Smooth muscle cell (in vitro differentiated cells): ENCODE measurements at regions not wholly inside any gene's neighbourhood (a gene's known extent, or its start where the extent isn't known, plus 50 kb on each side); places are given as distances from the start of the nearest gene placed in this dataset.
"Not testable (repeated sequence)": the region's sequence is repeated elsewhere in the genome, so short reads cannot be mapped to it uniquely, and the experiment has no call there.

Source experiments
- DNase-seq: peaks from one replicate; lab custom pipeline; 2025; ENCODE audit not compliant: unreplicated experiment; lab: John Stamatoyannopoulos, UW
- H2AFZ ChIP-seq: fragments of 200-600 bp; sonication (generic); 2 replicates; pipeline ENCODE4 v1.6.0; 2016; ENCODE audit warnings: antibody characterized with exemption, low read depth, mild to moderate bottlenecking
- H3F3A ChIP-seq: fragments of 200-600 bp; sonication (generic); 2 replicates; pipeline ENCODE4 v1.6.0; 2017; ENCODE audit warnings: antibody characterized with exemption, low read depth
- H3K27ac ChIP-seq: fragments of 200-600 bp; sonication (generic); 2 replicates; pipeline ENCODE4 v1.5.1; 2016; ENCODE audit warnings: low read depth, mild to moderate bottlenecking
- H3K27me3 ChIP-seq: fragments of 200-600 bp; sonication (generic); 2 replicates; pipeline ENCODE4 v1.6.1; 2016; ENCODE audit warnings: low read depth, mild to moderate bottlenecking
- H3K36me3 ChIP-seq: fragments of 200-600 bp; sonication (generic); 2 replicates; pipeline ENCODE4 v1.5.1; 2016; ENCODE audit warnings: low read depth
- H3K4me1 ChIP-seq: fragments of 200-600 bp; sonication (generic); 2 replicates; pipeline ENCODE4 v1.5.1; 2016; ENCODE audit warnings: low read depth
- H3K4me2 ChIP-seq: fragments of 200-600 bp; sonication (generic); 2 replicates; pipeline ENCODE4 v1.6.0; 2016; ENCODE audit warnings: mild to moderate bottlenecking
- H3K4me3 ChIP-seq: fragments of 200-600 bp; sonication (generic); 2 replicates; pipeline ENCODE4 v1.5.1; 2016; ENCODE audit warnings: mild to moderate bottlenecking
- H3K79me2 ChIP-seq: fragments of 200-600 bp; sonication (generic); 2 replicates; pipeline ENCODE4 v1.6.0; 2016; ENCODE audit warnings: low read depth, mild to moderate bottlenecking
- H3K9ac ChIP-seq: fragments of 200-600 bp; sonication (generic); 2 replicates; pipeline ENCODE4 v1.6.0; 2016; ENCODE audit warnings: low read depth
- H3K9me3 ChIP-seq: fragments of 200-600 bp; sonication (generic); replicated peaks from 2 replicates; pipeline ENCODE4 v1.5.1; 2016; ENCODE audit warnings: low read depth
- H4K20me1 ChIP-seq: fragments of 200-600 bp; sonication (generic); 2 replicates; pipeline ENCODE4 v1.6.0; 2016; ENCODE audit warnings: low read depth
- CTCF ChIP-seq: fragments of 200-600 bp; sonication (generic); IDR thresholded peaks from 2 replicates; pipeline ENCODE4 v1.5.1; 2017; ENCODE audit warnings: borderline replicate concordance, mild to moderate bottlenecking, antibody characterized with exemption; ENCODE audit not compliant: insufficient read depth, poor library complexity, severe bottlenecking
- WGBS: methylation state at CpG from one replicate; pipeline ENCODE4 v1.1.7; 2016; ENCODE audit warnings: low lambda C conversion rate; 5-methylcytosine and 5-hydroxymethylcytosine counted together

GRCh38 chr2:129400826-129401225, 578.6 kb upstream of the RAB6C start:
- DNase-seq = no peak
- Histone ChIP-seq H3K4me1 (no peaks in the 10 kb centered on the region), H4K20me1 (no peaks in the 10 kb centered on the region), H3K4me3 (no peak overlapping the region), H3K4me2 (no peak overlapping the region), H3F3A (no peaks in the 10 kb centered on the region), H3K27ac (no peak overlapping the region), H3K9ac (no peak overlapping the region), H3K9me3 (no peaks in the 10 kb centered on the region), H3K27me3 (peaks cover 8% of the 10 kb centered on the region), H3K36me3 (no peaks in the 10 kb centered on the region), H2AFZ (no peak overlapping the region), H3K79me2 (no peaks in the 10 kb centered on the region)
- 60% methylated on average over 7 of the region's 7 CpGs for WGBS
- TF ChIP-seq CTCF = no peak

GRCh38 chr2:129402076-129402475, 577.4 kb upstream of the RAB6C start:
- Histone ChIP-seq H3K4me3 (no peak overlapping the region), H3K9ac (no peak overlapping the region), H3K36me3 (no peaks in the 10 kb centered on the region), H3K79me2 (no peaks in the 10 kb centered on the region), H3K27me3 (peaks cover 8% of the 10 kb centered on the region), H3K9me3 (no peaks in the 10 kb centered on the region), H3K4me2 (no peak overlapping the region), H3K27ac (no peak overlapping the region), H3K4me1 (no peaks in the 10 kb centered on the region), H3F3A (no peaks in the 10 kb centered on the region), H4K20me1 (no peaks in the 10 kb centered on the region), H2AFZ (no peak overlapping the region)
- DNase-seq = no peak
- no peak for TF ChIP-seq CTCF
- 83% methylated on average over 2 of the region's 2 CpGs for WGBS

GRCh38 chr2:129404000-129404685, 575.3 kb upstream of the RAB6C start:
- DNase-seq = no peak
- Histone ChIP-seq H3K27ac (no peak overlapping the region), H3F3A (no peaks in the 10 kb centered on the region), H3K9me3 (no peaks in the 10 kb centered on the region), H4K20me1 (no peaks in the 10 kb centered on the region), H3K9ac (no peak overlapping the region), H2AFZ (no peak overlapping the region), H3K4me3 (no peak overlapping the region), H3K79me2 (no peaks in the 10 kb centered on the region), H3K36me3 (no peaks in the 10 kb centered on the region), H3K27me3 (no peaks in the 10 kb centered on the region), H3K4me1 (no peaks in the 10 kb centered on the region), H3K4me2 (no peak overlapping the region)
- no peak for TF ChIP-seq CTCF
- 97% methylated on average over 2 of the region's 2 CpGs for WGBS

- Histone ChIP-seq H3K4me2 (no peak overlapping the region), H3K4me1 (no peaks in the 10 kb centered on the region), H2AFZ (no peak overlapping the region), H3K4me3 (no peak overlapping the region), H3F3A (no peaks in the 10 kb centered on the region), H3K36me3 (no peaks in the 10 kb centered on the region), H3K27me3 (no peaks in the 10 kb centered on the region), H3K9ac (no peak overlapping the region), H3K27ac (no peak overlapping the region), H3K79me2 (no peaks in the 10 kb centered on the region), H4K20me1 (no peaks in the 10 kb centered on the region), H3K9me3 (no peaks in the 10 kb centered on the region)
- TF ChIP-seq CTCF = no peak
- no peak for DNase-seq
- 94% methylated on average over 1 of the region's 1 CpG for WGBS
These were observed 570.9 kb upstream of the RAB6C start for GRCh38 chr2:129408570-129408969.

- not testable (repeated sequence) for DNase-seq, H3K4me3 ChIP-seq, H3K9ac ChIP-seq, H3K27ac ChIP-seq, H3K79me2 ChIP-seq, H3K36me3 ChIP-seq, H3K4me1 ChIP-seq, H2AFZ ChIP-seq, H3K9me3 ChIP-seq, H4K20me1 ChIP-seq, H3F3A ChIP-seq, H3K4me2 ChIP-seq, H3K27me3 ChIP-seq
- 89% methylated on average over 6 of the region's 24 CpGs for WGBS
These were observed 562.4 kb upstream of the RAB6C start for GRCh38 chr2:129417041-129417440.
